ENCODE measurements at regions not wholly inside any gene's neighbourhood (a gene's known extent, or its start where the extent isn't known, plus 50 kb on each side); places are given as distances from the start of the nearest gene placed in this dataset.
"Not testable (repeated sequence)": the region's sequence is repeated elsewhere in the genome, so short reads cannot be mapped to it uniquely, and the experiment has no call there.

- H3K4me3 Mint-ChIP-seq: no peak overlapping the region
Observed at GRCh38 chr5:166750376-166750775, 1541.1 kb upstream of the WWC1 start.

GRCh38 chr5:166758151-166758550 is 1533.3 kb upstream of the WWC1 start:
- Mint-ChIP-seq H3K9me3 (ENCODE audit: low read depth) (no peaks in the 10 kb centered on the region), H3K36me3 (no peaks in the 10 kb centered on the region), H3K27ac (no peak overlapping the region), H3K27me3 (no peaks in the 10 kb centered on the region), H3K4me1 (ENCODE audit: low read depth) (no peaks in the 10 kb centered on the region), H3K4me3 (no peak overlapping the region)

More at GRCh38 chr5:166750376-166750775, 1541.1 kb upstream of the WWC1 start:
- Mint-ChIP-seq H3K4me1 (ENCODE audit: low read depth) (no peaks in the 10 kb centered on the region), H3K36me3 (no peaks in the 10 kb centered on the region), H3K9me3 (ENCODE audit: low read depth) (no peaks in the 10 kb centered on the region), H3K27ac (no peak overlapping the region), H3K27me3 (no peaks in the 10 kb centered on the region)

- Mint-ChIP-seq H3K27me3 (no peaks in the 10 kb centered on the region), H3K4me3 (no peak overlapping the region), H3K27ac (no peak overlapping the region), H3K36me3 (no peaks in the 10 kb centered on the region), H3K4me1 (ENCODE audit: low read depth) (no peaks in the 10 kb centered on the region), H3K9me3 (ENCODE audit: low read depth) (peaks cover 18% of the 10 kb centered on the region)
Observed at GRCh38 chr5:166767858-166768257, 1523.6 kb upstream of the WWC1 start.

- no peak overlapping the region for H3K27ac Mint-ChIP-seq
- no peaks in the 10 kb centered on the region for H3K4me1 Mint-ChIP-seq (ENCODE audit: low read depth)
- H3K36me3 Mint-ChIP-seq: no peaks in the 10 kb centered on the region
- H3K27me3 Mint-ChIP-seq: no peaks in the 10 kb centered on the region
- H3K9me3 Mint-ChIP-seq (ENCODE audit: low read depth): peaks cover 18% of the 10 kb centered on the region
- H3K4me3 Mint-ChIP-seq: no peak overlapping the region
Observed at GRCh38 chr5:166768536-166768935, 1522.9 kb upstream of the WWC1 start.

- Mint-ChIP-seq H3K4me3 (no peak overlapping the region), H3K36me3 (no peaks in the 10 kb centered on the region), H3K9me3 (ENCODE audit: low read depth) (peaks cover 14% of the 10 kb centered on the region)
Observed at GRCh38 chr5:166772770-166773169, 1518.7 kb upstream of the WWC1 start.

GRCh38 chr5:166781737-166782136 is 1509.7 kb upstream of the WWC1 start:
- H3K4me3 Mint-ChIP-seq: no peak overlapping the region
- H3K4me1 Mint-ChIP-seq (ENCODE audit: low read depth): no peaks in the 10 kb centered on the region
- H3K27me3 Mint-ChIP-seq: no peaks in the 10 kb centered on the region
- no peaks in the 10 kb centered on the region for H3K36me3 Mint-ChIP-seq
- no peaks in the 10 kb centered on the region for H3K9me3 Mint-ChIP-seq (ENCODE audit: low read depth)
- H3K27ac Mint-ChIP-seq: no peak overlapping the region

More at GRCh38 chr5:166772770-166773169, 1518.7 kb upstream of the WWC1 start:
- Mint-ChIP-seq H3K4me1 (ENCODE audit: low read depth) (no peaks in the 10 kb centered on the region), H3K27ac (no peak overlapping the region), H3K27me3 (no peaks in the 10 kb centered on the region)

GRCh38 chr5:166784545-166785078 is 1506.8 kb upstream of the WWC1 start:
- no peaks in the 10 kb centered on the region for H3K36me3 Mint-ChIP-seq
- H3K9me3 Mint-ChIP-seq (ENCODE audit: low read depth): no peaks in the 10 kb centered on the region
- no peaks in the 10 kb centered on the region for H3K4me1 Mint-ChIP-seq (ENCODE audit: low read depth)
- H3K27ac Mint-ChIP-seq: no peak overlapping the region
- no peaks in the 10 kb centered on the region for H3K27me3 Mint-ChIP-seq
- H3K4me3 Mint-ChIP-seq: no peak overlapping the region

- H3K9me3 Mint-ChIP-seq (ENCODE audit: low read depth): no peaks in the 10 kb centered on the region
- H3K4me3 Mint-ChIP-seq: no peak overlapping the region
- H3K36me3 Mint-ChIP-seq: no peaks in the 10 kb centered on the region
- no peak overlapping the region for H3K27ac Mint-ChIP-seq
- no peaks in the 10 kb centered on the region for H3K27me3 Mint-ChIP-seq
- no peaks in the 10 kb centered on the region for H3K4me1 Mint-ChIP-seq (ENCODE audit: low read depth)
Observed at GRCh38 chr5:166786178-166786577, 1505.3 kb upstream of the WWC1 start.

- Mint-ChIP-seq H3K9me3 (ENCODE audit: low read depth) (no peaks in the 10 kb centered on the region), H3K4me3 (no peak overlapping the region), H3K27me3 (no peaks in the 10 kb centered on the region), H3K27ac (no peak overlapping the region), H3K4me1 (ENCODE audit: low read depth) (no peaks in the 10 kb centered on the region), H3K36me3 (no peaks in the 10 kb centered on the region)
Observed at GRCh38 chr5:166786889-166787288, 1504.6 kb upstream of the WWC1 start.

- H3K4me1 Mint-ChIP-seq (ENCODE audit: low read depth): no peaks in the 10 kb centered on the region
- no peaks in the 10 kb centered on the region for H3K27me3 Mint-ChIP-seq
- no peak overlapping the region for H3K27ac Mint-ChIP-seq
- no peaks in the 10 kb centered on the region for H3K36me3 Mint-ChIP-seq
- no peaks in the 10 kb centered on the region for H3K9me3 Mint-ChIP-seq (ENCODE audit: low read depth)
- H3K4me3 Mint-ChIP-seq: no peak overlapping the region
Observed at GRCh38 chr5:166788050-166788449, 1503.4 kb upstream of the WWC1 start.

GRCh38 chr5:166795756-166796155 is 1495.7 kb upstream of the WWC1 start:
- Mint-ChIP-seq H3K27ac (no peak overlapping the region), H3K27me3 (no peaks in the 10 kb centered on the region), H3K36me3 (no peaks in the 10 kb centered on the region), H3K4me3 (no peak overlapping the region), H3K9me3 (ENCODE audit: low read depth) (no peaks in the 10 kb centered on the region), H3K4me1 (ENCODE audit: low read depth) (no peaks in the 10 kb centered on the region)

GRCh38 chr5:166803058-166803457 is 1488.4 kb upstream of the WWC1 start:
- no peak overlapping the region for H3K4me3 Mint-ChIP-seq
- no peaks in the 10 kb centered on the region for H3K36me3 Mint-ChIP-seq
- no peak overlapping the region for H3K27ac Mint-ChIP-seq
- no peaks in the 10 kb centered on the region for H3K4me1 Mint-ChIP-seq (ENCODE audit: low read depth)
- peaks cover 12% of the 10 kb centered on the region for H3K9me3 Mint-ChIP-seq (ENCODE audit: low read depth)
- H3K27me3 Mint-ChIP-seq: no peaks in the 10 kb centered on the region

- H3K36me3 Mint-ChIP-seq; H3K27ac Mint-ChIP-seq; H3K4me3 Mint-ChIP-seq; H3K27me3 Mint-ChIP-seq; H3K4me1 Mint-ChIP-seq (ENCODE audit: low read depth): not testable (repeated sequence)
- peaks cover 12% of the 10 kb centered on the region for H3K9me3 Mint-ChIP-seq (ENCODE audit: low read depth)
Observed at GRCh38 chr5:166804223-166804622, 1487.2 kb upstream of the WWC1 start.

- peaks cover 12% of the 10 kb centered on the region for H3K9me3 Mint-ChIP-seq (ENCODE audit: low read depth)
Observed at GRCh38 chr5:166804693-166805092, 1486.8 kb upstream of the WWC1 start.

GRCh38 chr5:166810093-166810658 is 1481.3 kb upstream of the WWC1 start:
- H3K27me3 Mint-ChIP-seq; H3K27ac Mint-ChIP-seq; H3K36me3 Mint-ChIP-seq; H3K4me1 Mint-ChIP-seq (ENCODE audit: low read depth); H3K4me3 Mint-ChIP-seq: not testable (repeated sequence)
- peaks cover 12% of the 10 kb centered on the region for H3K9me3 Mint-ChIP-seq (ENCODE audit: low read depth)

More at GRCh38 chr5:166804693-166805092, 1486.8 kb upstream of the WWC1 start:
- not testable (repeated sequence) for H3K27me3 Mint-ChIP-seq; H3K27ac Mint-ChIP-seq; H3K36me3 Mint-ChIP-seq; H3K4me1 Mint-ChIP-seq (ENCODE audit: low read depth); H3K4me3 Mint-ChIP-seq

GRCh38 chr5:166810721-166811120 is 1480.7 kb upstream of the WWC1 start:
- peaks cover 6% of the 10 kb centered on the region for H3K9me3 Mint-ChIP-seq (ENCODE audit: low read depth)
- no peak overlapping the region for H3K27ac Mint-ChIP-seq
- H3K27me3 Mint-ChIP-seq: no peaks in the 10 kb centered on the region
- H3K36me3 Mint-ChIP-seq: no peaks in the 10 kb centered on the region
- H3K4me1 Mint-ChIP-seq (ENCODE audit: low read depth): no peaks in the 10 kb centered on the region
- H3K4me3 Mint-ChIP-seq: no peak overlapping the region
